ENCODE measurements at regions not wholly inside any gene's neighbourhood (a gene's known extent, or its start where the extent isn't known, plus 50 kb on each side); places are given as distances from the start of the nearest gene placed in this dataset.

DNA sequence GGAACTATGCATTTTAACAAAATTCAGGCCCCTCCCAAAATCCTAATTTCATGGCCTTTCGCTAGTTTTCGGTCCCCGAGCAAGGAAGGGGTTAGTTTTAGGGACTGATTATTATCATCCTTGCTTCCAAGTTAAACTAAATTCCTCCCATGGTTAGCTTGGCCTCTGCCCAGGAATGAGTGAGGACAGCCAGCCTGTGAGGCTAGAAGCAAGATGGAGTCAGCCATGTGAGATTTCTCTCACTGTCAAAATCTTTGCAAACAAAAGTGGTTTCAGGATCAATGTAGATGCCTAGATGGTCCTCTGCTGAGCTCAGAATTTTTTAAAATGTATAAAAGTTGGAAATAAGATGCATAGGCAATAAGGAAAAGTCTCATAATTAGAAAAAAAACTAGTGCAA is 208.9 kb downstream of the RSL24D1 start (continued):
- TF ChIP-seq ZC3H13 (CRISPR knock-in tag; IDR thresholded peaks at IDR 0.05) (no peak), SIN3A (IDR thresholded peaks at IDR 0.05; ENCODE audit: borderline replicate concordance, low read depth, low read length) (no peak), ZNF232 (CRISPR knock-in tag; IDR thresholded peaks at IDR 0.05; ENCODE audit: borderline replicate concordance) (no peak)
- TF ChIP-seq, protein P1, sequence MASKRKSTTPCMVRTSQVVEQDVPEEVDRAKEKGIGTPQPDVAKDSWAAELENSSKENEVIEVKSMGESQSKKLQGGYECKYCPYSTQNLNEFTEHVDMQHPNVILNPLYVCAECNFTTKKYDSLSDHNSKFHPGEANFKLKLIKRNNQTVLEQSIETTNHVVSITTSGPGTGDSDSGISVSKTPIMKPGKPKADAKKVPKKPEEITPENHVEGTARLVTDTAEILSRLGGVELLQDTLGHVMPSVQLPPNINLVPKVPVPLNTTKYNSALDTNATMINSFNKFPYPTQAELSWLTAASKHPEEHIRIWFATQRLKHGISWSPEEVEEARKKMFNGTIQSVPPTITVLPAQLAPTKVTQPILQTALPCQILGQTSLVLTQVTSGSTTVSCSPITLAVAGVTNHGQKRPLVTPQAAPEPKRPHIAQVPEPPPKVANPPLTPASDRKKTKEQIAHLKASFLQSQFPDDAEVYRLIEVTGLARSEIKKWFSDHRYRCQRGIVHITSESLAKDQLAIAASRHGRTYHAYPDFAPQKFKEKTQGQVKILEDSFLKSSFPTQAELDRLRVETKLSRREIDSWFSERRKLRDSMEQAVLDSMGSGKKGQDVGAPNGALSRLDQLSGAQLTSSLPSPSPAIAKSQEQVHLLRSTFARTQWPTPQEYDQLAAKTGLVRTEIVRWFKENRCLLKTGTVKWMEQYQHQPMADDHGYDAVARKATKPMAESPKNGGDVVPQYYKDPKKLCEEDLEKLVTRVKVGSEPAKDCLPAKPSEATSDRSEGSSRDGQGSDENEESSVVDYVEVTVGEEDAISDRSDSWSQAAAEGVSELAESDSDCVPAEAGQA (IDR thresholded peaks at IDR 0.05; ENCODE audit: low read depth): no peak
- TF ChIP-seq, protein P1 (CRISPR knock-in tag; IDR thresholded peaks at IDR 0.05; ENCODE audit: borderline replicate concordance): no peak

GRCh38 chr15:54979964-54980363 is 216.8 kb downstream of the RSL24D1 start:
- Histone ChIP-seq H3K9me3 (ENCODE audit: low read length) (no peaks in the 10 kb centered on the region), H3K27me3 (ENCODE audit: control insufficient read depth in 1 of 2, insufficient read depth in 2 of 2, low read length in 2 of 2) (no peaks in the 10 kb centered on the region; a peak in 1 of 5 replicates), H3K79me2 (ENCODE audit: insufficient read depth, low read length) (no peaks in the 10 kb centered on the region), H3K4me2 (ENCODE audit: low read depth, low read length) (no peak overlapping the region), H3K4me1 (ENCODE audit: insufficient read depth, low read length) (no peaks in the 10 kb centered on the region), H2AFZ (ENCODE audit: low read length) (no peak overlapping the region), H3K9ac (ENCODE audit: insufficient read depth, low read depth, low read length) (no peak overlapping the region), H3K36me3 (replicated peaks in 1 of 2; ENCODE audit: control insufficient read depth in 1 of 2, insufficient read depth in 2 of 2, low read length in 2 of 2) (no peaks in the 10 kb centered on the region), H3K27ac (ENCODE audit: extremely low read length, insufficient read depth, low read length) (no peak overlapping the region), H4K20me1 (ENCODE audit: insufficient read depth, low read length) (no peaks in the 10 kb centered on the region), H3K4me3 (replicated peaks in 1 of 3; ENCODE audit: insufficient read depth in 1 of 3, low read depth in 2 of 3, low read length in 3 of 3) (no peak overlapping the region)
- BruUV-seq (replicated peaks): no TSS peak
- ChIA-PET CTCF (ENCODE audit: low intra/inter-chr PET ratio, low total read pairs) (no interaction called here), POLR2A (no interaction called here)
- 0% methylated on average over 4 of the region's 4 CpGs for WGBS (ENCODE audit: low lambda C conversion rate)
- intact Hi-C loops (cut with micrococcal nuclease; ENCODE audit: unreplicated experiment): no loop called here
- in situ Hi-C loops (cut with HindIII; ENCODE audit: extremely low pct_ligation_motif_present, low pct_unique_long_range_greater_than_20kb): no loop called here
- no peak for ATAC-seq
- no peak for DNase-seq (ENCODE audit: low spot score)
- no peak for FAIRE-seq
- TF ChIP-seq HMGXB3 (CRISPR knock-in tag; IDR thresholded peaks at IDR 0.05; ENCODE audit: borderline replicate concordance) (no peak), ZNF704 (CRISPR knock-in tag; IDR thresholded peaks at IDR 0.05; ENCODE audit: borderline replicate concordance) (no peak), ZNF431 (CRISPR knock-in tag; IDR thresholded peaks at IDR 0.05; ENCODE audit: borderline replicate concordance, low read depth) (no peak), RAD21 (CRISPR knock-in tag; IDR thresholded peaks at IDR 0.05) (no peak), E2F1 (CRISPR knock-in tag; IDR thresholded peaks at IDR 0.05) (no peak), MAFK (conservative IDR thresholded peaks at IDR 0.05 in 1 of 2, IDR thresholded peaks at IDR 0.05 in 1 of 2; ENCODE audit: low read length in 2 of 2) (peak in 1 of 2 experiments; percentile 23; a peak in 1 of 4 replicates)

Measured in HepG2 (cell line).